GM12878 (cell line): ENCODE measurements at regions not wholly inside any gene's neighbourhood (a gene's known extent, or its start where the extent isn't known, plus 50 kb on each side); places are given as distances from the start of the nearest gene placed in this dataset.

Source experiments
- ATAC-seq: fragments of 200-7000 bp; cut with Tn5 transposase; 3 replicates; pipeline ENCODE4 v1.9.1; 2020; ENCODE audit warnings: mild to moderate bottlenecking, moderate library complexity
- BruUV-seq: library from RNA; stranded (reverse); fragments of 400-500 nt; replicated peaks from 2 replicates; lab custom pipeline; 2021; lab: Mats Ljungman, UMichigan
- CTCF ChIA-PET: fragments of 300-600 bp; sonication (Branson Sonifier 250); formaldehyde crosslinking; extraction: SDS; loops from one replicate; lab custom pipeline; 2021; ENCODE audit warnings: inconsistent platforms; lab: Yijun Ruan, JAX
- POLR2A ChIA-PET: fragments of 350-600 bp; formaldehyde crosslinking; extraction: SDS; loops from one replicate; lab custom pipeline; 2021; ENCODE audit warnings: inconsistent platforms; lab: Charles Lee
- RAD21 ChIA-PET: fragments of 300-600 bp; sonication (Branson Sonifier 250); formaldehyde crosslinking; loops from one replicate; lab custom pipeline; 2023; ENCODE audit warnings: antibody characterized with exemption; ENCODE audit not compliant: unreplicated experiment; lab: Charles Lee
- SMC1A ChIA-PET: fragments of 300-600 bp; sonication (Branson Sonifier 250); formaldehyde crosslinking; loops from one replicate; lab custom pipeline; 2023; ENCODE audit not compliant: unreplicated experiment, uncharacterized antibody; lab: Charles Lee
- DNase-seq: peaks from one replicate; pipeline ENCODE4 v3.0.0-alpha.2; 2011; ENCODE audit warnings: low read depth, low spot score
- FAIRE-seq: peaks from 3 replicates; lab custom pipeline; 2011; peaks lifted over from hg19 to GRCh38; lab: Jason Lieb, UNC
- H2AFZ ChIP-seq: 2 replicates; pipeline ENCODE4 v1.6.0; 2011; ENCODE audit warnings: low read depth, low read length, control low read depth; ENCODE audit not compliant: control insufficient read depth
- H3K27ac ChIP-seq: 2 replicates; pipeline ENCODE4 v1.5.1; 2011; ENCODE audit warnings: control low read depth; ENCODE audit not compliant: control insufficient read depth, insufficient read depth
- H3K27me3 ChIP-seq, 2 experiments: replicated peaks in 1 of 2; 2 replicates each; pipeline versions ENCODE4 v1.6.0 to v1.6.1; 2011; ENCODE audit warnings: low read length in 1 of 2; ENCODE audit not compliant: control insufficient read depth in 2 of 2, insufficient read depth in 2 of 2
- H3K36me3 ChIP-seq, 2 experiments: 2 replicates each; pipeline ENCODE4 v1.5.1; 2011; ENCODE audit warnings: low read length in 1 of 2; ENCODE audit not compliant: control insufficient read depth in 2 of 2, insufficient read depth in 2 of 2
- H3K4me1 ChIP-seq: 2 replicates; pipeline ENCODE4 v1.6.1; 2011; ENCODE audit warnings: mild to moderate bottlenecking, low read length, moderate library complexity, mixed read lengths; ENCODE audit not compliant: control insufficient read depth, insufficient read depth
- H3K4me2 ChIP-seq: 2 replicates; pipeline ENCODE4 v1.6.0; 2011; ENCODE audit warnings: control low read depth; ENCODE audit not compliant: control insufficient read depth, insufficient read depth
- H3K4me3 ChIP-seq: fragments of 200-600 bp; sonication (generic); 2 replicates; pipeline ENCODE4 v1.5.1; 2016
- H3K79me2 ChIP-seq: 2 replicates; pipeline ENCODE4 v1.6.0; 2011; ENCODE audit warnings: low read length; ENCODE audit not compliant: control insufficient read depth, insufficient read depth
- H3K9ac ChIP-seq: 2 replicates; pipeline ENCODE4 v1.8.0; 2011; ENCODE audit warnings: low read length, control low read depth, mixed read lengths; ENCODE audit not compliant: control insufficient read depth, insufficient read depth
- H3K9me3 ChIP-seq: replicated peaks from 3 replicates; pipeline ENCODE4 v1.5.1; 2011; ENCODE audit warnings: mild to moderate bottlenecking, low read length; ENCODE audit not compliant: control insufficient read depth, insufficient read depth
- H4K20me1 ChIP-seq: 2 replicates; pipeline ENCODE4 v1.6.0; 2011; ENCODE audit not compliant: control insufficient read depth, insufficient read depth
- BCL3 ChIP-seq: IDR thresholded peaks from 2 replicates; pipeline ENCODE4 v1.6.1; 2011; ENCODE audit warnings: borderline replicate concordance, low read depth, mild to moderate bottlenecking, moderate library complexity, low read length; ENCODE audit not compliant: insufficient read depth, poor library complexity, severe bottlenecking
- CBFB ChIP-seq: IDR thresholded peaks from 2 replicates; pipeline ENCODE4 v1.6.1; 2016; ENCODE audit warnings: antibody characterized with exemption, low read depth
- GABPA ChIP-seq: IDR thresholded peaks from 2 replicates; pipeline ENCODE4 v1.6.1; 2014; ENCODE audit warnings: antibody characterized with exemption, low read depth, mild to moderate bottlenecking, inconsistent platforms
- MAX ChIP-seq: IDR thresholded peaks from 2 replicates; pipeline ENCODE4 v1.6.1; 2012; ENCODE audit warnings: low read depth, low read length, improper control_type of control experiment
- MYC ChIP-seq: IDR thresholded peaks from 2 replicates; pipeline ENCODE4 v1.6.1; 2011; ENCODE audit warnings: mild to moderate bottlenecking, low read length, moderate library complexity, inconsistent platforms; ENCODE audit not compliant: insufficient read depth, insufficient replicate concordance, insufficient read length, severe bottlenecking
- RCOR1 ChIP-seq: conservative IDR thresholded peaks from 2 replicates; pipeline ENCODE4 v1.6.1; 2012; ENCODE audit warnings: low read depth, low read length, improper control_type of control experiment
- ZNF592 ChIP-seq: fragments of 450-650 bp; IDR thresholded peaks from 2 replicates; pipeline ENCODE4 v1.6.1; 2017; ENCODE audit warnings: mild to moderate bottlenecking, moderate library complexity
- WGBS: methylation state at CpG from one replicate; pipeline ENCODE4 v1.1.6; 2016; ENCODE audit warnings: low lambda C conversion rate; ENCODE audit not compliant: insufficient replicate concordance, insufficient coverage; ENCODE audit errors: missing lambda C conversion rate; 5-methylcytosine and 5-hydroxymethylcytosine counted together
- in situ Hi-C: fragments of 300-500 bp; cut with MboI; formaldehyde crosslinking; loops from 9 replicates; pipeline ENCODE4 v1.14.3; 2018; ENCODE audit warnings: mixed read lengths
- intact Hi-C: fragments of 100-400 bp; cut with micrococcal nuclease; formaldehyde crosslinking; loops from one replicate; pipeline ENCODE4 v1.14.2; 2022; ENCODE audit not compliant: unreplicated experiment

- H3K27ac ChIP-seq = no peak overlapping the region
- in situ Hi-C loops (loop anchor here (10.0 kb wide), 1 partner anchor 63 kb away; no protein-coding TSS in a partner anchor), intact Hi-C loops (no loop called here)
- H3K4me1 ChIP-seq = no peaks in the 10 kb centered on the region
- SMC1A ChIA-PET = no interaction called here
- H3K4me2 ChIP-seq = no peak overlapping the region
- no peaks in the 10 kb centered on the region for H3K27me3 ChIP-seq
- no peak overlapping the region for H2AFZ ChIP-seq
- no peak for TF ChIP-seq MAX
- no peaks in the 10 kb centered on the region for H3K79me2 ChIP-seq
- H4K20me1 ChIP-seq = no peaks in the 10 kb centered on the region
- 60% methylated on average over 17 of the region's 17 CpGs for WGBS
- FAIRE-seq (no peak), DNase-seq (no peak), ATAC-seq (no peak)
- H3K9ac ChIP-seq = no peak overlapping the region
- H3K36me3 ChIP-seq = no peaks in the 10 kb centered on the region
- CTCF ChIA-PET = no interaction called here
- POLR2A ChIA-PET = no interaction called here
- H3K4me3 ChIP-seq = no peak overlapping the region
- BruUV-seq = no TSS peak
- RAD21 ChIA-PET = no interaction called here
- H3K9me3 ChIP-seq = no peaks in the 10 kb centered on the region; the same call in 2 of the 3 replicates
These were observed 390.3 kb downstream of the BRD1 start for GRCh38 chr22:49437356-49437755.

- ATAC-seq (no peak), FAIRE-seq (no peak), DNase-seq (no peak)
- Histone ChIP-seq H3K36me3 (no peaks in the 10 kb centered on the region), H3K4me1 (no peaks in the 10 kb centered on the region), H3K9ac (no peak overlapping the region), H3K4me3 (no peak overlapping the region), H2AFZ (no peak overlapping the region), H3K27me3 (no peaks in the 10 kb centered on the region), H4K20me1 (no peaks in the 10 kb centered on the region), H3K27ac (no peak overlapping the region), H3K9me3 (no peaks in the 10 kb centered on the region; the same call in 2 of the 3 replicates), H3K4me2 (no peak overlapping the region), H3K79me2 (no peaks in the 10 kb centered on the region)
- ChIA-PET SMC1A (no interaction called here), POLR2A (no interaction called here), CTCF (no interaction called here), RAD21 (no interaction called here)
- in situ Hi-C loops = loop anchor here (10.0 kb wide), 1 partner anchor 61 kb away; no protein-coding TSS in a partner anchor
- WGBS = 45% methylated on average over 11 of the region's 11 CpGs
- TF ChIP-seq MYC = no peak
- TF ChIP-seq RCOR1 = no peak
- TF ChIP-seq CBFB = no peak
- no peak for TF ChIP-seq BCL3
- TF ChIP-seq GABPA = no peak
- no peak for TF ChIP-seq ZNF592
- BruUV-seq = no TSS peak
- intact Hi-C loops = no loop called here
These were observed 391.6 kb downstream of the BRD1 start for GRCh38 chr22:49436056-49436455.
